GM13976 (cell line): ENCODE measurements at regions not wholly inside any gene's neighbourhood (a gene's known extent, or its start where the extent isn't known, plus 50 kb on each side); places are given as distances from the start of the nearest gene placed in this dataset.

Experiments used
- DNase-seq: peaks from one replicate; pipeline ENCODE4 v3.0.0; 2012; ENCODE audit warnings: low spot score
- CTCF ChIP-seq: IDR thresholded peaks from 2 replicates; pipeline ENCODE4 v1.5.1; 2012; ENCODE audit warnings: borderline replicate concordance, mild to moderate bottlenecking; ENCODE audit not compliant: insufficient read depth; ENCODE audit errors: extremely low read depth, missing control alignments, control extremely low read depth
- in situ Hi-C: fragments of 300-500 bp; cut with MboI; formaldehyde crosslinking; loops from one replicate; pipeline ENCODE4 v1.12.0; 2022; ENCODE audit warnings: low sequenced_read_pairs, mixed read lengths, inconsistent platforms; ENCODE audit not compliant: unreplicated experiment

DNA sequence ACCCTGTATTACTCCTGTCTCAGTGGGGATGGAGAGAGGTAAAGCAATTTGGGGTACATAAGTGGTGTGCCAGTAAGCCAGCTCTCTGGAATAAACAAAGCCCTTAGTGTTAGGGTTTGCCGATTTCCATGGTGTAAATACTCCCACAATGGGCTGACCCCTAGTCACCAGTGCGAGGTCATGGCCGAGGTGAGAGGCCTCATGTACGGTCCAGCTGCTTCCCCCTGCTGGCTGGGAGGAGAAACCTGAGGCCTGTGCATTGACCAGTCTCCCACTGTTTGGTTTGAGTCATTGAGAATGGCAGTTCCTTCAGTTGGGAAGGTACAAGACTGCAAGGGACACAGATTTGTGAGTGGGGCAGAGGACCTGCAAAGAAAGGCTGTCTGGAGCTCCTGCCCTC, 382.0 kb downstream of the CDH26 start:
- in situ Hi-C loops: no loop called here
- TF ChIP-seq CTCF: no peak
- no peak for DNase-seq

- in situ Hi-C loops: no loop called here
- no peak for DNase-seq
- no peak for TF ChIP-seq CTCF
These were observed 382.8 kb downstream of the CDH26 start for GRCh38 chr20:60341062-60341461.

- DNase-seq: no peak
- TF ChIP-seq CTCF: no peak
- in situ Hi-C loops: no loop called here
These were observed 386.9 kb downstream of the CDH26 start for GRCh38 chr20:60345106-60345505.

- TF ChIP-seq CTCF: no peak
- DNase-seq: no peak
- in situ Hi-C loops: no loop called here
These were observed 391.2 kb downstream of the CDH26 start for GRCh38 chr20:60349418-60349817.

DNA sequence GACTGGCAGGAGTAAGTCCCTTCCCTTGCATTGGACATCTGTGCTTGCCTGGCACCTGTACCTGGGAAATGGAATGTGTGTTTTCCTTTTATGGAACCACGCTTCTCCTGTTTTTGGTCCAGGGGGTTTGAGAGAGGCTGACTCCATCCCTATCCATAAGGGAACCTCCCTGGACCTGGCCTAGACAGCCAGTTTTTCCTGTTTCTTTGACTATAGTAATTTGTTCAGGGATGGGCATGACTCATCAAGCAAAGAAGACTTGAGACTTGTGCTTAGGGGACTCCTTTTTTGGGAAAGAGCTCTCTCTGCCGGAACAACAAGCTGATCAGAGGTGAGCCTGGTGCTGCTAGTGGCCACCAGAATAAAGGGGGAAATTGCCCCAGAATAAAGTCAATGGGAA, 393.8 kb downstream of the CDH26 start:
- TF ChIP-seq CTCF: no peak
- in situ Hi-C loops: no loop called here

GRCh38 chr20:60352596-60352995, 394.4 kb downstream of the CDH26 start:
- TF ChIP-seq CTCF: no peak
- no peak for DNase-seq
- in situ Hi-C loops: no loop called here

More for the DNA sequence above, 393.8 kb downstream of the CDH26 start:
- no peak for DNase-seq
